COLO668 (cell line): ENCODE measurements at regions not wholly inside any gene's neighbourhood (a gene's known extent, or its start where the extent isn't known, plus 50 kb on each side); places are given as distances from the start of the nearest gene placed in this dataset.

ENCODE experiments used
- DNase-seq: peaks from one replicate; lab custom pipeline; 2025; ENCODE audit not compliant: unreplicated experiment; lab: John Stamatoyannopoulos, UW

DNA sequence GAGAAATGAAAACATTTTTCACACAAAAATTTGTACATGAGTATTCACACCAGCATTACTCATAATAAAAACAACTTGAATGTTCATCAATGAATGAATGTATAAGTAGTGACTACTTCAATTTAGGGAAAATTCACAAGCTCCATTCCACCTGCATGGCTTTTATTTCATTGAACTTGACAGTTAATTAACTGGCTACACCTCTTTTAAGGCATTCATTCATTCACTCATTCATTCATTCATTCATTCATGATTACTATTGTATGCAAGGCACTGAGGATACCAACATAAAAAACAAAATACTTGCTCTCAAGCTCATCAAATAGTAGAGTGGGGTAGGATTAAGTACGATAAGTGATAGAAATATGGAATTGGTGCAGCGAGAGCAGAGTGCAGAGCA, 198.3 kb upstream of the DLGAP1 start:
- DNase-seq, result no peak

DNA sequence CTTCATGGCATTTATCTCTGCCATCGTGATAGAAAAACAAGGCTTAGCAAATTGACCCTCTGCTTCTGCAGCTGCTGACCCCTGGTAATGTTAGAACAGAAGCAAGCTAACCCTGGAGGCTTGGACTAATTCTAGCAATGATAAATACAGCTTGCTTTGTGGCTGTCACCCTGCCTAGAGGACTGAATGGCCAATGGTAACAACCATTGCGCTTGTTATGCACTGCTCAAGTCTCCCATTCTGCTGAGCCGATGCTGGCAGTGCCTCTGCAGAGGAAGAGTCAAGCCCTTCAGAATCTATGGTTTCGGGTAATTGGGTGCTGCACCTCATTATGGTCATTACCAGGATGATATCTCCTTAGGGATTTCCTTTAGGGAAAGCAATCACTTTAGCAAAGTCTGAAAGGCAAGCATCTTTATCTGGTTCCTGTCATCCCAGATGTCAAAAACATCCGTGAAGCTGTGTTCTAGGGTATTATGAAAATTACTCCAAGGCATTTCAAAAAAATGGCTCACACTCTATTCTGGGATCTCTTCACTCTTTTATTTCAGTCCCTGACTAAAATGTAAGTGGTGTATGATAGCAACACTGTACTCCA, 186.8 kb upstream of the DLGAP1 start:
- DNase-seq, result no peak

- DNase-seq, result no peak
Observed at GRCh38 chr18:4640349-4641012, 185.4 kb upstream of the DLGAP1 start.

- DNase-seq, result no peak
Observed at GRCh38 chr18:4639628-4640310, 184.7 kb upstream of the DLGAP1 start.

- DNase-seq, result no peak
Observed at GRCh38 chr18:4638680-4639079, 183.6 kb upstream of the DLGAP1 start.

DNA sequence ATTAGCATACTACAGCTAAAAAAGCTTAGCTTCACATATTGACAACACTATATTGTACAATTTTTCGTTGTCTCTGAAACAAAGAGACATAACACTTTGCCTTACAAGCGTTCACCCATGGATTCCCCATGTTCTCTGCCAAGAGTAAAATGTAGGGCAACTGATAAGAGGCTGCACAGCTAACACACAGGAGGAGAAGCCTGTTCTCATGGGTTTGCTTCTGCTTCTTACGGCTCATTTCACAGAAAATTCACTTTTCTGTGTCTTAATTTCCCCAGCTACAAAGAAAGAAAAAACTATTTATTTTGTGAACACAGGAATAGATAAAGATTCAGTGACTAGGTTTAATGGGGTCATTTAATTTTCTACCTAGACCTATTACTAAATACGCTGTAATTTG, 182.8 kb upstream of the DLGAP1 start:
- no peak for DNase-seq

DNA sequence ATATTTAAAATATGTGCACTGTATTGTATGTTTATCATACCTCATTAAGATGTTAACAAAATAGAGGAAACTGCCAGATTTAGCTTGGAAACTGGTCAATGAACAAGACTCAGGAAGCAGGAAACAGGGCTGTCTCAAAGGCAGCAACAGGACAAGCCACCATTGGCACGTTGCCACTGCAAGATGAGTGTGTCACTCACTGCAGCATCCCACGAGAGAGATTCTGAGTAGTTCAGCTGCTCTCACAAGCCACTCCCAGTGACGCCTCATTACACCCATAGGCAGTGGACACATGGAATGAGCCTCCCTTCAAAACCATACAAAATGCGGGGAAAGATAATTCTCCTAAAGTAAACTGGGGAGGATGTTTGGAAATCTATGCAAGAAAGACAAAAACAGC, 181.9 kb upstream of the DLGAP1 start:
- DNase-seq, result peak; percentile 46

- DNase-seq, result no peak
Observed at GRCh38 chr18:4631239-4631638, 176.1 kb upstream of the DLGAP1 start.

DNA sequence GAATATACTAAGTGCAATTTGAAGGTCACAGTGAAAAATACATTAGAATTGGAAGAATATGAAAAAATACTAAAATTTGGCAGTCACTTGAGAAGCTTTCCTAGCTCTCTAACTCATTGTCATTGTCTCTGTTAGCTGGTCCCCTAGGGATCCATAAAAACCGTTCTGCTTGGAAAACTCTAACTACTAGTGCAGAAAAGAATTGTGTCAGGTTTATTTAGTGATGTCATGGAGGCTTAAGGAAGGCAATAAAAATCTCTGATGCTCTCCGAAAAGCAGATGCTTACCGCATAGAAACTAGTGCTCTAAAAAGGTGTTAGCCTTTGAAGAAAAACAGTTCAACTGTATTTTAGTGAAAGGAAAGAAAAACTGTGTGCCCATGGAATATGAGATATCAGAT, 150.1 kb upstream of the DLGAP1 start:
- no peak for DNase-seq

DNA sequence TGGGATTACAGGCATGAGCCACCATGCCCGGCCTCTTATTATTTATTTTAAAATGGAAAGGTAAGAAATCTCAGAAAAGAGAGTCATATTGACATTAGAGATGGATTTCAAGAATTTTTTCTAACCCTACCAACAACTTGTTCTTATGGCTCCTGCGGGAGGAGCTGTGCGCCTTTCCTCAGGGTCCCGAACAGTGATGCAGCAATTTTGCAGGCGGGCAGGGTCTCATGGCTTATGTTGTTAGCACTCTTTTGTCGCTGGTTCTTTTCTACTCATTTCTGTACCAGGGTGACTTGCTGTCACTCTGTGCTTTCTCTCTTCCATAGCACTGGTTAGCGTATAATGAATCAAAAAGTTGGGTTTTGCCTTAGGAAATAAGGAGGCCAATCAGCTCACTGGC, 148.8 kb upstream of the DLGAP1 start:
- no peak for DNase-seq

GRCh38 chr18:4599312-4599711, 144.2 kb upstream of the DLGAP1 start:
- no peak for DNase-seq

DNA sequence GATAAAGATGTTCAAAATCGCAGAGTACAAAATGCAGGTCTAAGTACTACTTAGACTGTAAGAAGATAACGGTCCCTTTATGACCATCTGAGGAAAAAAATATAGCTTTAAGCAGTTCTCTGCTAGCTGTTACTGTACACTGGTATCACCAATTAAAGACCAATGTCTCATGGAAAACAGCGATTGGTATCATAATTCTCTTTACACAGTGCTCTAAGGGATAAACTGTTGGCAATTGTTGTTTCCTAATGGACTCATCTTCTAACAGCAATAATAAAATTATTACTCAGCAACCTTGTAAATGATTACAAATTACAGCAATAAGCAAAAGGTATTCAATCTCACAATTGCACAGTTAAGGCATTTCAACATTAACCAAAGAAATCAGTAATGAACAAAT, 142.2 kb upstream of the DLGAP1 start:
- DNase-seq, result no peak

DNA sequence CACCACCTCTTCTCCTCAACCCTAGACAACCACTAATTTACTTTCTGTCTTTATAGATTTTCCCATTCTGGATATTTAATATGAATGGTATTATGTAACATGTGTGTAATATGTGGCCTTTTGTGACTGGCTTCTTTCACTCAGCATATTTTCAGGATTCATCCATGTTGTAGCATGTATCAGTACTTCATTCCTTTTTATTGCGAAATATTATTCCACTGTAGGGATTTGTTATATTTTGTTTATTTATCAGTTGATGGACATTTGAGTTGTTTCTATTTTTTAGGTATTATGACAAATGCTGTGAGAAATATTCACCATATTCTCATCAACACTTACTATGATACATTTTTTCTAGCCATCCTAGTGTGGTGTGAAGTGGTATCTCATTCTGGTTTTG, 138.8 kb upstream of the DLGAP1 start:
- DNase-seq, result no peak

GRCh38 chr18:4593459-4593858, 138.4 kb upstream of the DLGAP1 start:
- DNase-seq, result no peak

DNA sequence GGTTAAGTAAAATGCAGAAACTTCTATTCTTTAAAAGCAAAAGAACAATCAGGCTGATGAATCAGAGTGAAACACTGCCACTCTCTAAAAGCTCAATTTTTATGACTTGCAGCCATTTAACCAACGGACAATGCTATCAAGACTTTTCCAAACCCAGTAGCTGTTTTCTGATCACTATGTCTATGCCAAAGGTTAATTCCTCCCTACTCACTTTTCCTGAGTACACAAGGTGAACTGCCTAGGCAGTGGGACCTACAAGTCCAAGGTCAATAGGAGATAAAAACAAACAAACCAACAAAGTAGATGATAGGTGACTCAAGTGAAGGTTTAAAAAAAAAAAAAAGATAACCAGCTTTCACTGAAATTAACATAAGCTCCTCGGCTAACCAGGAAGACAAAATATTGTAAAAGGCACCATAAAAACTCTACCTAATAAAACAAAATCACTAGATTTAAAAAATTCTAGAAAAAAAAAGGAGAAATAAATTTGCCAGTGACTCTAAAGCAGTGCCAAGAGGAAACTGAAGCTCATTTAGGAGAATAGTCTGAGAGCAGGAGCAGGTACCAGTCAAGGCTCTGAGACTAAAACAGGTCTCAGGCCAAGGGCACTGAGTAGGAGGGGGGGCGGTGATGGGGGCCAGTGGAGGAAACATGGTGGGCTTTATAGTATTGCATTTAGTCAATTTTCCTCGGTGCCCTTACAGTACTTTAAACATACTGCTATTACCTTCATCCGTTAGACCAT, 134.1 kb upstream of the DLGAP1 start:
- DNase-seq, result no peak

GRCh38 chr18:4587204-4587603, 132.1 kb upstream of the DLGAP1 start:
- DNase-seq, result no peak

GRCh38 chr18:4586731-4587130, 131.6 kb upstream of the DLGAP1 start:
- no peak for DNase-seq

- no peak for DNase-seq
Observed at GRCh38 chr18:4582431-4583335, 127.6 kb upstream of the DLGAP1 start.

GRCh38 chr18:4581966-4582365, 126.9 kb upstream of the DLGAP1 start:
- no peak for DNase-seq

GRCh38 chr18:4578449-4578848, 123.3 kb upstream of the DLGAP1 start:
- DNase-seq, result no peak

GRCh38 chr18:4573735-4574134, 118.6 kb upstream of the DLGAP1 start:
- DNase-seq, result no peak
